GM10266 (cell line): ENCODE measurements at regions not wholly inside any gene's neighbourhood (a gene's known extent, or its start where the extent isn't known, plus 50 kb on each side); places are given as distances from the start of the nearest gene placed in this dataset.

Experiments
- DNase-seq: peaks from one replicate; pipeline ENCODE4 v3.0.0; 2012; ENCODE audit errors: extremely low spot score
- CTCF ChIP-seq: IDR thresholded peaks from 2 replicates; pipeline ENCODE4 v1.5.1; 2012; ENCODE audit warnings: mild to moderate bottlenecking, low read depth; ENCODE audit not compliant: control insufficient read depth, insufficient read depth; ENCODE audit errors: missing control alignments

DNA sequence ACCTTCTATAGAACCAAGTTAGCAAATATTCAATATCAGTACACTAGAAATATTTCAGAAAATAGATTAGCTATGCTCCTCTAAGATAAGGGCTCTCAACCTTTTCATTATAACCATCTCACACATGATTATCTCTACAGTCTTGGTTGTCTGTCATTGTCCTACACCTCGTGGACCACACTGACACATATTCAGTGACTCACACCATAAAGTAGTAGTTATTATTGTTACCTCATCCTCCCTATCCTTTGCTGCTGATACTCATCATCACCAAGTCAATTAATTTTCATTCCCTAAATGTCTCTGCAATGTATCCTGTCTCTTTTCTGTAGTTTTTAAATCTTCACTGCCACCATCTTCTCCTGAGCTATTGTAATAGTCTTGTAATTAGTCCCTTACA is 1309.2 kb upstream of the C9orf72 start:
- no peak for DNase-seq
- TF ChIP-seq CTCF = no peak

DNA sequence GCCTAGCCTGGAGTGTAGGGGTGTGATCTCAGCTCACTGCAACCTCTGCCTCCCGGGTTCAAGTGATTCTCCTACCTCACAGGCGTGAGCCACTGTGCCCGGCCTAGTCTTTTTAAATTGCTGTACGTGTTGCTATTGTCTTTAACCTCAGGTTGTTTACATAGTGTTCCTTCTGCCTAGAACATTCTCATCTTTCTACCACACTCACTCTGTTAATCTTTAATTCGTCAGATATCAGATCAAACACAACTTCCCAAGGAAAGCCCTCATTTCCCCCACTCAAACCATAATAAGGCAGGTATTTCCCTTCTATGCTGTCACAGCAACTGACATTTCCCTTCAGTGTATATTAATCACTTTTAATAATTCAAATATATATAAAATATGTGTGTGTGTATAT is 1310.0 kb upstream of the C9orf72 start:
- TF ChIP-seq CTCF = no peak
- no peak for DNase-seq

- no peak for DNase-seq
- no peak for TF ChIP-seq CTCF
Measured at GRCh38 chr9:28887188-28887884, 1314.1 kb upstream of the C9orf72 start.

DNA sequence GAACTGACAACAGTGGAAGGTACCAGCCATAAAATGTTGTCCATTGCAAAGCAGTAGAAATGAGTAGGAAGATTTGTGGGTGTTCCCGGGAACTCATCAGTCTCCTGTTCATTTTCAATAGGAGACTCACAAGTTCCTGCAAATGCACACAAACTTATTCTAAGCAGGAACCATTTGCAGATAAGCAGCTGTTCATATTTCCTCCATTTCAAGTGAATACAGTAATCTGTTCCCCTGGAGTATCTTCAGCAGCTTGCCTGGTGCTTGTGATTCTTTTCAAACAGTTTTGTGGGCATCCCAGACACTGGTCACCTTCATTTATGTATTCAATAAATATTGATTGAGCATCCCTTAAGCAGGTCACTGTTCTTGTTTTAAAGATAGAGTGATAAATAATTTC is 1315.5 kb upstream of the C9orf72 start:
- TF ChIP-seq CTCF = no peak
- no peak for DNase-seq

DNA sequence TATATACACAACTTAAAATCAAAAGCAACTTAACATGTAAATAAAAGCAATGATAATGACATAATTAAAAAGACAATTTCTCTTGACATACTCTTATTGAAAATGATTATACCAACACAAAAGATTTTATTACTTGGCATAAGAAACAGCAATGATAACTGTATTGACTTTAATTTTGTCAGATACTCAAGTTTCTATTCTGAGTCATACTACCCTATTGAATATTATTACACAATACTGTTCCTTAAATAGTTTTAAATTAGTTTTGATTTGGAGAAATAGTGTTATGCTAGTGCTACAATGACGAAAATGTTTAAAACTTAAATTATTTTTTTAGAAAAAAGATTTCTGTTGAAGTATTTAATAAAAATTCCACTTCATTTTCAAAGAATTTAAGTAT is 1319.3 kb upstream of the C9orf72 start:
- TF ChIP-seq CTCF = no peak
- DNase-seq = no peak

DNA sequence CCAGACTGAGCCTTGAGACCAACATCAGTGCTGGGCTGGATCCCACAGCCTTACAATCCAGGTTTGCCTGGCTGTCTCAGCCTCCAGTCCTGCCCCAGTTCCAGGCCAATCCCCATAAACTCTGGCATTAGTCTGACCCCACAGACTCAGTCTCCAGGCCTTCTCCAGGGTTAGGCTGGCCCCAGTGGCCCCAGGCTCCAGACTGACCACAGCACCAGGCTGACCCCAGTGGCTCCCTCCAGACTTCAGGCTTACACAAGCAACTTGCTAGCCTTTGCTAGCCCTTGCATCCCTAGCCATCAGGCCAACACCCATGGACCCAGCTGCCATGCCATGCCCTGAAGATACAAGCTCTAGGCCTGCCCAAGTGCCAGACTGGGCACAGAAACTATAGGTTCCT is 1326.0 kb upstream of the C9orf72 start:
- no peak for DNase-seq
- no peak for TF ChIP-seq CTCF

- TF ChIP-seq CTCF = no peak
- no peak for DNase-seq
Measured at GRCh38 chr9:28899926-28900325, 1326.6 kb upstream of the C9orf72 start.
